ENCODE measurements at regions not wholly inside any gene's neighbourhood (a gene's known extent, or its start where the extent isn't known, plus 50 kb on each side); places are given as distances from the start of the nearest gene placed in this dataset.

GRCh38 chr3:56962206-56962605 is 98.3 kb upstream of the SPATA12 start:
- TF ChIP-seq, protein P1, sequence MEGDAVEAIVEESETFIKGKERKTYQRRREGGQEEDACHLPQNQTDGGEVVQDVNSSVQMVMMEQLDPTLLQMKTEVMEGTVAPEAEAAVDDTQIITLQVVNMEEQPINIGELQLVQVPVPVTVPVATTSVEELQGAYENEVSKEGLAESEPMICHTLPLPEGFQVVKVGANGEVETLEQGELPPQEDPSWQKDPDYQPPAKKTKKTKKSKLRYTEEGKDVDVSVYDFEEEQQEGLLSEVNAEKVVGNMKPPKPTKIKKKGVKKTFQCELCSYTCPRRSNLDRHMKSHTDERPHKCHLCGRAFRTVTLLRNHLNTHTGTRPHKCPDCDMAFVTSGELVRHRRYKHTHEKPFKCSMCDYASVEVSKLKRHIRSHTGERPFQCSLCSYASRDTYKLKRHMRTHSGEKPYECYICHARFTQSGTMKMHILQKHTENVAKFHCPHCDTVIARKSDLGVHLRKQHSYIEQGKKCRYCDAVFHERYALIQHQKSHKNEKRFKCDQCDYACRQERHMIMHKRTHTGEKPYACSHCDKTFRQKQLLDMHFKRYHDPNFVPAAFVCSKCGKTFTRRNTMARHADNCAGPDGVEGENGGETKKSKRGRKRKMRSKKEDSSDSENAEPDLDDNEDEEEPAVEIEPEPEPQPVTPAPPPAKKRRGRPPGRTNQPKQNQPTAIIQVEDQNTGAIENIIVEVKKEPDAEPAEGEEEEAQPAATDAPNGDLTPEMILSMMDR (IDR thresholded peaks at IDR 0.05): no peak
- no peak for TF ChIP-seq POLR2A (IDR thresholded peaks at IDR 0.05)

All from prostate gland (tissue), 2 donors.